DND-41 (cell line): ENCODE measurements at regions not wholly inside any gene's neighbourhood (a gene's known extent, or its start where the extent isn't known, plus 50 kb on each side); places are given as distances from the start of the nearest gene placed in this dataset.

Experiments used
- CTCF ChIP-seq: IDR thresholded peaks from 2 replicates; pipeline ENCODE4 v1.5.1; 2012; ENCODE audit warnings: borderline replicate concordance, low read length, moderate library complexity, mild to moderate bottlenecking; ENCODE audit not compliant: poor library complexity, severe bottlenecking; ENCODE audit errors: extremely low read depth
- EZH2 ChIP-seq: IDR thresholded peaks from 3 replicates; pipeline ENCODE4 v1.6.1; 2012; ENCODE audit warnings: borderline replicate concordance, low read depth, mild to moderate bottlenecking, moderate library complexity, low read length, inconsistent platforms; ENCODE audit not compliant: severe bottlenecking

GRCh38 chr14:54026671-54027070 is 70.0 kb upstream of the BMP4 start:
- no peak for TF ChIP-seq CTCF
- no peak for TF ChIP-seq EZH2
